A673 (cell line): ENCODE measurements at regions not wholly inside any gene's neighbourhood (a gene's known extent, or its start where the extent isn't known, plus 50 kb on each side); places are given as distances from the start of the nearest gene placed in this dataset.

Experiments used
- BruUV-seq: library from RNA; stranded (reverse); fragments of 400-500 nt; replicated peaks from 2 replicates; lab custom pipeline; 2021; lab: Mats Ljungman, UMichigan
- CTCF ChIA-PET: fragments of 300-600 bp; sonication (Branson Sonifier 250); formaldehyde crosslinking; loops from one replicate; lab custom pipeline; 2022; ENCODE audit warnings: antibody characterized with exemption; lab: Charles Lee
- POLR2A ChIA-PET: fragments of 300-600 bp; sonication (Branson Sonifier 250); formaldehyde crosslinking; loops from one replicate; lab custom pipeline; 2022; ENCODE audit warnings: antibody characterized with exemption; ENCODE audit not compliant: low non-redundant PET; lab: Charles Lee
- DNase-seq: peaks from one replicate; pipeline ENCODE4 v3.0.0-alpha.2; 2015; ENCODE audit warnings: low spot score
- H3K27ac ChIP-seq: fragments of 200-600 bp; sonication (generic); 2 replicates; pipeline ENCODE4 v1.5.1; 2016; ENCODE audit warnings: mixed run types, low read depth, mild to moderate bottlenecking, mixed read lengths, antibody characterized with exemption, low read length; ENCODE audit not compliant: poor library complexity, severe bottlenecking
- H3K27me3 ChIP-seq: fragments of 200-600 bp; sonication (generic); replicated peaks from 2 replicates; pipeline ENCODE4 v1.6.1; 2017; ENCODE audit warnings: mixed run types, low read depth, mild to moderate bottlenecking, mixed read lengths, antibody characterized with exemption, low read length; ENCODE audit not compliant: insufficient read depth, poor library complexity
- H3K36me3 ChIP-seq: fragments of 200-600 bp; sonication (generic); 2 replicates; pipeline ENCODE4 v1.6.1; 2016; ENCODE audit warnings: mixed run types, mild to moderate bottlenecking, mixed read lengths, antibody characterized with exemption, low read length; ENCODE audit not compliant: insufficient read depth, poor library complexity, severe bottlenecking
- H3K4me1 ChIP-seq: fragments of 200-600 bp; sonication (generic); 2 replicates; pipeline ENCODE4 v1.6.1; 2017; ENCODE audit warnings: mixed run types, mild to moderate bottlenecking, mixed read lengths, antibody characterized with exemption, low read length; ENCODE audit not compliant: insufficient read depth, poor library complexity, severe bottlenecking
- H3K4me3 ChIP-seq: fragments of 200-600 bp; sonication (generic); 2 replicates; pipeline ENCODE4 v1.5.1; 2016; ENCODE audit warnings: low read depth, mixed run types, mild to moderate bottlenecking, mixed read lengths, low read length; ENCODE audit not compliant: poor library complexity, severe bottlenecking
- H3K9me3 ChIP-seq: fragments of 200-600 bp; sonication (generic); 2 replicates; pipeline ENCODE4 v1.6.1; 2016; ENCODE audit warnings: mixed run types, low read depth, mild to moderate bottlenecking, mixed read lengths, antibody characterized with exemption, low read length; ENCODE audit not compliant: poor library complexity, severe bottlenecking
- EZH2 ChIP-seq: fragments of 200-600 bp; sonication (generic); IDR thresholded peaks from 2 replicates; pipeline ENCODE4 v1.6.1; 2017; ENCODE audit warnings: borderline replicate concordance, low read depth, mild to moderate bottlenecking, mixed read lengths, antibody characterized with exemption, low read length; ENCODE audit not compliant: poor library complexity, severe bottlenecking
- intact Hi-C: fragments of 100-400 bp; cut with micrococcal nuclease; formaldehyde crosslinking; loops from one replicate; pipeline ENCODE4 v1.10.0; 2022; ENCODE audit not compliant: unreplicated experiment
- TF ChIP-seq, protein P1 (sequence below): fragments of 300-800, 200-600 bp; sonication (generic); conservative IDR thresholded peaks from 2 replicates; pipeline ENCODE4 v1.5.1; 2017; ENCODE audit warnings: low read depth, mild to moderate bottlenecking, antibody characterized with exemption, low read length, moderate library complexity, mixed read lengths

DNA sequence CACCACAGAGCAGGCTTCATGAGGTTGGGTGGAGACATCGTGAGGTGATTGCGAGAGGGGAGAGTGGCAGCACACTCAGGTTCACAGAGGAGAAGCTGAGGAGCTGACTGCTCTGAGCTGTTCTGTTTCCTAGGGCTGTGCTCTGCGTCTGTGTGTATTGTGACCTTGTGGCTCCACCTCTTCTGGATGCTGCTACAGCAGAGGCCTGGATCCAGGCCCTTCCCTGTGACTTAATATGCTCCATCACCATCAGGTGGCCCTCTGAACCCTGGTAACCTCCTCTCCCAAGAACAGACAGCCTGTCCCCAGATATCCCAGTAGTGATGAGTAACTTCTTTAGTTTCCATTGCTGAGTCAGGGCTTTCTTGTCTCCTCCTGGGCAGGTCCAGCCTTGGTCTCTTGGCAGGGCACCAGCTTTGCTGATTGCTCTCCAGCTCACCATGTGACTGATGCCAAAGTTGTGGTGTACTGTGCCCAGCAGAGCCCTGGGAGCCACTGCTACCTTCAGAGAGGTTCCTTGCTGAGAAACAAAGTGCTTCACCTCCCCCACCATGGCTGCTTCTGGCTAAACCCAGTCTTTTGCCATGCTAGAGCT, 212.8 kb upstream of the CHD1 start:
- H3K4me3 ChIP-seq = no peak overlapping the region
- intact Hi-C loops = no loop called here
- no peak for TF ChIP-seq EZH2
- TF ChIP-seq, protein P1, sequence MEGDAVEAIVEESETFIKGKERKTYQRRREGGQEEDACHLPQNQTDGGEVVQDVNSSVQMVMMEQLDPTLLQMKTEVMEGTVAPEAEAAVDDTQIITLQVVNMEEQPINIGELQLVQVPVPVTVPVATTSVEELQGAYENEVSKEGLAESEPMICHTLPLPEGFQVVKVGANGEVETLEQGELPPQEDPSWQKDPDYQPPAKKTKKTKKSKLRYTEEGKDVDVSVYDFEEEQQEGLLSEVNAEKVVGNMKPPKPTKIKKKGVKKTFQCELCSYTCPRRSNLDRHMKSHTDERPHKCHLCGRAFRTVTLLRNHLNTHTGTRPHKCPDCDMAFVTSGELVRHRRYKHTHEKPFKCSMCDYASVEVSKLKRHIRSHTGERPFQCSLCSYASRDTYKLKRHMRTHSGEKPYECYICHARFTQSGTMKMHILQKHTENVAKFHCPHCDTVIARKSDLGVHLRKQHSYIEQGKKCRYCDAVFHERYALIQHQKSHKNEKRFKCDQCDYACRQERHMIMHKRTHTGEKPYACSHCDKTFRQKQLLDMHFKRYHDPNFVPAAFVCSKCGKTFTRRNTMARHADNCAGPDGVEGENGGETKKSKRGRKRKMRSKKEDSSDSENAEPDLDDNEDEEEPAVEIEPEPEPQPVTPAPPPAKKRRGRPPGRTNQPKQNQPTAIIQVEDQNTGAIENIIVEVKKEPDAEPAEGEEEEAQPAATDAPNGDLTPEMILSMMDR = no peak
- H3K4me1 ChIP-seq = no peaks in the 10 kb centered on the region
- peak; percentile 3 for DNase-seq
- H3K27ac ChIP-seq = no peak overlapping the region
- H3K36me3 ChIP-seq = no peaks in the 10 kb centered on the region
- H3K27me3 ChIP-seq = no peaks in the 10 kb centered on the region
- H3K9me3 ChIP-seq = no peaks in the 10 kb centered on the region
- no TSS peak for BruUV-seq
- POLR2A ChIA-PET = no interaction called here
- CTCF ChIA-PET = no interaction called here

DNA sequence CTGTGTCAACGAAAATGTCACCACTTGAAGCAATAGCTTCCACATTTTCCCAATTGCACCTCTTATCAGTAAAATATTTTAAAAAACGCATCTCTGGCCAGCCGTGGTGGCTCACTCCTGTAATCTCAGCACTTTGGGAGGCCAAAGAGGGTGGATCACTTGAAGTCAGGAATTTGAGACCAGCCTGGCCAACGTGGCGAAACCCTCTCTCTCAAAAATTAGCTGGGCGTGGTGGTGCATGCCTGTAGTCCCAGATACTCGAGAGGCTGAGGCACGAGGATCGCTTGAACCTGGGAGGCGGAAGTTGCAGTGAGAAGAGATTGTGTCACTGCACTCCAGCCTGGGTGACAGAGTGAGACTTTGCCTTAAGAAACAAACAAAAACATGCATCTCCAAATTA, 210.1 kb upstream of the CHD1 start:
- ChIA-PET POLR2A (no interaction called here), CTCF (no interaction called here)
- BruUV-seq = no TSS peak
- intact Hi-C loops = no loop called here
- no peaks in the 10 kb centered on the region for H3K27me3 ChIP-seq
- H3K36me3 ChIP-seq = no peaks in the 10 kb centered on the region
- no peaks in the 10 kb centered on the region for H3K9me3 ChIP-seq
- no peak for TF ChIP-seq EZH2
- TF ChIP-seq, protein P1 = no peak
- H3K27ac ChIP-seq = no peak overlapping the region
- H3K4me3 ChIP-seq = no peak overlapping the region
- no peaks in the 10 kb centered on the region for H3K4me1 ChIP-seq
- no peak for DNase-seq

DNA sequence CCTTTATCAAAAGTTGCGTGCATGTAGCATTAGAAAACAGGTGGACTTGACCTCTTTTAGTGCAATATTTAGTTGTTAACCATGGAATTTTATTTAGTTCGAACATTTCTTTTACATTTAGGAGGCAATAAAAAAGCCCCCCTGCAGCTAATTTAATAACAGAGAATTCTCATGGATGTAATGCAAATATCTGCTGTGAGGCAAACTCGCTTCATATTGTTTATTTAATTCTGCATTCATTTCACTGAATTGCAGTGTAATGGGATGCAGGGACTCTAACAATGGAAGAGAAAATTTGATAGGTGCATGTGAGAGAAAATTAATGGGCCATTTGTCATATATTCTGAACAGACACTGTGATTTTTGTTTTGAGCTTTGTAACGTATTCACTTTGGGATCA, 205.1 kb upstream of the CHD1 start:
- H3K4me1 ChIP-seq = peaks cover 4% of the 10 kb centered on the region
- intact Hi-C loops = no loop called here
- BruUV-seq = no TSS peak
- H3K9me3 ChIP-seq = no peaks in the 10 kb centered on the region
- no peak overlapping the region for H3K4me3 ChIP-seq
- no peak overlapping the region for H3K27ac ChIP-seq
- DNase-seq = no peak
- H3K27me3 ChIP-seq = no peaks in the 10 kb centered on the region
- ChIA-PET POLR2A (no interaction called here), CTCF (no interaction called here)
- TF ChIP-seq, protein P1 = no peak
- no peak for TF ChIP-seq EZH2
- H3K36me3 ChIP-seq = no peaks in the 10 kb centered on the region
